Astrocyte (in vitro differentiated cells and primary cell): ENCODE measurements at regions not wholly inside any gene's neighbourhood (a gene's known extent, or its start where the extent isn't known, plus 50 kb on each side); places are given as distances from the start of the nearest gene placed in this dataset.

Experiments used
- DNase-seq: peaks from one replicate; pipeline ENCODE4 v3.0.0-alpha.2; 2010; ENCODE audit warnings: low read depth
- FAIRE-seq: peaks from 2 replicates; lab custom pipeline; 2011; peaks lifted over from hg19 to GRCh38; lab: Jason Lieb, UNC
- H2AFZ ChIP-seq: 2 replicates; pipeline ENCODE4 v1.6.0; 2012; ENCODE audit warnings: low read depth, low read length, inconsistent platforms
- H3K27ac ChIP-seq: 2 replicates; pipeline ENCODE4 v1.5.1; 2011; ENCODE audit warnings: low read depth, low read length, inconsistent platforms
- H3K27me3 ChIP-seq: 2 replicates; pipeline ENCODE4 v1.6.0; 2011; ENCODE audit warnings: low read length, inconsistent platforms; ENCODE audit not compliant: insufficient read depth
- H3K36me3 ChIP-seq: 2 replicates; pipeline ENCODE4 v1.5.1; 2011; ENCODE audit warnings: low read length, inconsistent platforms; ENCODE audit not compliant: insufficient read depth
- H3K4me1 ChIP-seq: 2 replicates; pipeline ENCODE4 v1.5.1; 2011; ENCODE audit warnings: low read length, inconsistent platforms; ENCODE audit not compliant: insufficient read depth
- H3K4me2 ChIP-seq: 2 replicates; pipeline ENCODE4 v1.6.0; 2012; ENCODE audit warnings: low read length, inconsistent platforms
- H3K4me3 ChIP-seq: 2 replicates; pipeline ENCODE4 v1.5.1; 2011; ENCODE audit warnings: low read depth, mild to moderate bottlenecking, low read length, inconsistent platforms; ENCODE audit not compliant: insufficient read depth
- H3K79me2 ChIP-seq: 2 replicates; pipeline ENCODE4 v1.6.0; 2012; ENCODE audit warnings: mild to moderate bottlenecking, low read length, inconsistent platforms; ENCODE audit not compliant: insufficient read depth
- H3K9ac ChIP-seq: 2 replicates; pipeline ENCODE4 v1.6.0; 2012; ENCODE audit warnings: mild to moderate bottlenecking, low read length, inconsistent platforms
- H3K9me3 ChIP-seq: 2 replicates; pipeline ENCODE4 v1.5.1; 2012; ENCODE audit warnings: low read depth, mild to moderate bottlenecking, low read length, inconsistent platforms; ENCODE audit not compliant: insufficient read depth
- H4K20me1 ChIP-seq: 2 replicates; pipeline ENCODE4 v1.6.0; 2012; ENCODE audit warnings: low read length, inconsistent platforms; ENCODE audit not compliant: insufficient read depth
- H3K27ac Mint-ChIP-seq: one replicate; pipeline ENCODE4 v1.8.0; 2021; ENCODE audit warnings: mild to moderate bottlenecking, mixed read lengths; ENCODE audit not compliant: unreplicated experiment
- H3K27me3 Mint-ChIP-seq: one replicate; pipeline ENCODE4 v1.8.0; 2021; ENCODE audit warnings: low read depth, mixed read lengths; ENCODE audit not compliant: unreplicated experiment
- H3K36me3 Mint-ChIP-seq: one replicate; pipeline ENCODE4 v1.8.0; 2021; ENCODE audit warnings: low read depth, mixed read lengths; ENCODE audit not compliant: unreplicated experiment
- H3K4me1 Mint-ChIP-seq: one replicate; pipeline ENCODE4 v1.8.0; 2021; ENCODE audit warnings: low read depth, mixed read lengths; ENCODE audit not compliant: unreplicated experiment
- H3K4me3 Mint-ChIP-seq: one replicate; pipeline ENCODE4 v1.8.0; 2021; ENCODE audit warnings: mild to moderate bottlenecking, moderate library complexity, mixed read lengths; ENCODE audit not compliant: unreplicated experiment
- H3K9me3 Mint-ChIP-seq: one replicate; pipeline ENCODE4 v1.8.0; 2021; ENCODE audit warnings: mild to moderate bottlenecking, mixed read lengths; ENCODE audit not compliant: unreplicated experiment
- CTCF ChIP-seq: IDR thresholded peaks from 2 replicates; pipeline ENCODE4 v1.5.1; 2011; ENCODE audit warnings: low read depth, mild to moderate bottlenecking, inconsistent platforms, low read length, moderate library complexity; ENCODE audit not compliant: insufficient read depth
- EZH2 ChIP-seq: IDR thresholded peaks from 2 replicates; pipeline ENCODE4 v1.6.1; 2012; ENCODE audit warnings: mild to moderate bottlenecking, low read length, inconsistent platforms; ENCODE audit not compliant: insufficient read depth

GRCh38 chr12:105538880-105539279 is 208.4 kb downstream of the C12orf75 start:
- peak; percentile 61 for DNase-seq
- peaks cover 40% of the 10 kb centered on the region for H3K9me3 Mint-ChIP-seq
- no peaks in the 10 kb centered on the region for H4K20me1 ChIP-seq

GRCh38 chr12:105539735-105540134 is 209.2 kb downstream of the C12orf75 start:
- Histone ChIP-seq H3K36me3 (no peaks in the 10 kb centered on the region), H3K79me2 (no peaks in the 10 kb centered on the region), H3K4me1 (no peaks in the 10 kb centered on the region), H3K9ac (no peak overlapping the region), H3K27ac (no peak overlapping the region), H4K20me1 (no peaks in the 10 kb centered on the region), H3K9me3 (peaks cover 7% of the 10 kb centered on the region), H3K4me3 (no peak overlapping the region), H3K4me2 (no peak overlapping the region), H3K27me3 (no peaks in the 10 kb centered on the region), H2AFZ (no peak overlapping the region)
- Mint-ChIP-seq H3K4me3 (no peak overlapping the region), H3K27me3 (peaks cover 3% of the 10 kb centered on the region), H3K9me3 (peaks cover 37% of the 10 kb centered on the region), H3K27ac (no peak overlapping the region), H3K36me3 (peaks cover 4% of the 10 kb centered on the region), H3K4me1 (peaks cover 9% of the 10 kb centered on the region)
- no peak for FAIRE-seq
- DNase-seq: peak; percentile 35
- no peak for TF ChIP-seq EZH2
- TF ChIP-seq CTCF: no peak

More at GRCh38 chr12:105538880-105539279, 208.4 kb downstream of the C12orf75 start:
- H3K27me3 Mint-ChIP-seq: peaks cover 3% of the 10 kb centered on the region
- peaks cover 4% of the 10 kb centered on the region for H3K36me3 Mint-ChIP-seq
- TF ChIP-seq CTCF (no peak), EZH2 (no peak)
- H3K4me1 Mint-ChIP-seq: peaks cover 9% of the 10 kb centered on the region
- no peaks in the 10 kb centered on the region for H3K27me3 ChIP-seq
- H3K4me3 ChIP-seq: no peak overlapping the region
- H3K4me3 Mint-ChIP-seq: no peak overlapping the region
- H3K4me2 ChIP-seq: no peak overlapping the region
- no peak overlapping the region for H3K27ac Mint-ChIP-seq
- no peaks in the 10 kb centered on the region for H3K4me1 ChIP-seq
- no peak overlapping the region for H2AFZ ChIP-seq
- no peak for FAIRE-seq
- H3K9ac ChIP-seq: no peak overlapping the region
- H3K9me3 ChIP-seq: peaks cover 11% of the 10 kb centered on the region
- no peak overlapping the region for H3K27ac ChIP-seq
- H3K36me3 ChIP-seq: no peaks in the 10 kb centered on the region
- no peaks in the 10 kb centered on the region for H3K79me2 ChIP-seq

GRCh38 chr12:105547786-105548185 is 217.3 kb downstream of the C12orf75 start:
- Mint-ChIP-seq H3K27ac (no peak overlapping the region), H3K27me3 (peaks cover 2% of the 10 kb centered on the region)
- no peak for FAIRE-seq

More at GRCh38 chr12:105547786-105548185, 217.3 kb downstream of the C12orf75 start:
- peaks cover 3% of the 10 kb centered on the region for H3K36me3 Mint-ChIP-seq
- Histone ChIP-seq H3K9me3 (peaks cover 3% of the 10 kb centered on the region), H3K4me2 (no peak overlapping the region), H3K27ac (no peak overlapping the region), H3K27me3 (no peaks in the 10 kb centered on the region), H3K36me3 (no peaks in the 10 kb centered on the region), H4K20me1 (no peaks in the 10 kb centered on the region), H2AFZ (no peak overlapping the region), H3K79me2 (no peaks in the 10 kb centered on the region), H3K4me1 (no peaks in the 10 kb centered on the region), H3K4me3 (no peak overlapping the region), H3K9ac (no peak overlapping the region)
- H3K9me3 Mint-ChIP-seq: peaks cover 16% of the 10 kb centered on the region
- H3K4me3 Mint-ChIP-seq: no peak overlapping the region
- TF ChIP-seq EZH2: no peak
- no peak for TF ChIP-seq CTCF
- DNase-seq: peak; percentile 44
- H3K4me1 Mint-ChIP-seq: no peaks in the 10 kb centered on the region
